ENCODE measurements at regions not wholly inside any gene's neighbourhood (a gene's known extent, or its start where the extent isn't known, plus 50 kb on each side); places are given as distances from the start of the nearest gene placed in this dataset.
A peak's percentile ranks its signal among the peaks of the same experiment; 100 is the strongest.
"Not testable (repeated sequence)": the region's sequence is repeated elsewhere in the genome, so short reads cannot be mapped to it uniquely, and the experiment has no call there.

- no peak for DNase-seq (ENCODE audit: low spot score)
These were observed 52.6 kb downstream of the TCF20 start for GRCh38 chr22:42217752-42218280.

DNA sequence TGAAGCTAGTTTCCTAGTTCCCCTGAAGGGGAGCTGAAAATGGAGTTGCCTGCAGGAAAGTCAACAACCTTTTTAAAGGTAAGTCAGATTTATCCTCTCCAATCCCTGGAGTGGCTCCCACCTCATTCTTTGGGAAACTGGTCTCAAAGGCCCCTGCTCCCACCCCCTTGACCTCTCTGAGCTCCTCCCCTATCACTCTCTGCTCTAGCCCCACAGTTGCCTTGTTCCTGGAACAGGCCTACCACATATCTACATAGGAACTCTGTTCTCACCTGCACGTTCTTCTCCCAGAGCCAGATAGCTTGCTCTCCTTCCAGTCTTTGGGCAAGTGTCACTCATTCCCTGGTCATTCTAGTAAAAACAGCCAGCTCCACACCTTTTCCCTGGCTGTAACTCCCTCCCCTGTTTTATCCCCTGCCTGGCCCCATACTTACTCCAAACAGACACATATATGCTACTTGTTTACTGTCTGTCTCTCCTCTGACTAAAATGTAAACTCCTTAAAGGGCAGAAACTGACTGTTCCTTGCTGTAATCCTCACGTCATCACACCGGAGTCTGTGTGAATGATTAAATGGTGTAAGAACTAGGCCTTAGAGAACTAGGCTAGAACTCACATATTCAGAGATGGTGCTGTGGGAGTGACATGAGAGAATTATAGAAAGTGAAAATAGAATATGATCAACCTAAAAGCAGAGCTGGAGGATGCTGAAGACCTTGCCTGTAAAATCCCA is 53.3 kb downstream of the TCF20 start:
- no peak for DNase-seq (ENCODE audit: low spot score)

- no peak for DNase-seq (ENCODE audit: low spot score)
These were observed 55.6 kb downstream of the TCF20 start for GRCh38 chr22:42214633-42215415.

- DNase-seq (ENCODE audit: low spot score) = no peak
These were observed 62.1 kb downstream of the TCF20 start for GRCh38 chr22:42208362-42208761.

- no peak for DNase-seq (ENCODE audit: low spot score)
These were observed 62.5 kb downstream of the TCF20 start for GRCh38 chr22:42207918-42208317.

DNA sequence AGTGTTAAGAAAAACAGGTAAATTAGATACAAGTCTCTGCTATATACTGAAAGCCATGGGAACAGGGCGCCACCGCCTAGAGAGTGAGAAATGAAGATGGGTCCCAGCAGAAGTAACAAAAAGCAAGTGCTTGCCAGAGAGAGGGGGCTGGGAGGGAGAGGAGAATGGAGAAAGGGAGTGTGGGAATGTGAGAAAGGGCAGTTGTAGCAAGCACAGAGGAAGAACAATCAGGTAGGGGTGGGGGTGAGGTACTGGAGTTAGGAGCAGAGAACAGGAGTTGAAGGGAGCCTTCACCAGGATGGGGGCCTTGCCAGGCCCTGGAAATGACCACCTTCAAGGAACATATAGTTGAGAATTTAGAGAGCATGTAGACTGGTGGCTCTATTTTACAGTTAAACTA is 66.8 kb downstream of the TCF20 start:
- peak; percentile 30 for DNase-seq (ENCODE audit: low spot score)

DNA sequence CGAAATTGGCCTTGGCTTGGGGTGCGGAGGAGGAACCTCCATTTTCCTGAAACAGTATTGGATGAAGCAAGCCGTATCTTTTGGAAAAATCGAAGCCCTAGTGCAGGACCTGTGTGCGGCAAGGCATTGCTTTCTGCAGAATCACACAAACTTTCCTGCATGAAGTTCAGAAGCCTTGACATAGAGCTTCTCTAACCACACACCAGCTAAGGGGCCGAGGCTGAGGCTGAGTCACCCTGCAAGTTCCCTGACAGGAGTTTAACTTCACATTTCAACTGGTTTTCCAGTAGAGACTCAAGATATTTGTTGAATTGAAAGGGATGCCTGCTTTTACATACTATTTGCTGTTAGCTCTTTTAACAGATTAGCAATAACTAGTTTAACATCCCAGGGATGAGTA is 67.8 kb downstream of the TCF20 start:
- no peak for DNase-seq (ENCODE audit: low spot score)

DNA sequence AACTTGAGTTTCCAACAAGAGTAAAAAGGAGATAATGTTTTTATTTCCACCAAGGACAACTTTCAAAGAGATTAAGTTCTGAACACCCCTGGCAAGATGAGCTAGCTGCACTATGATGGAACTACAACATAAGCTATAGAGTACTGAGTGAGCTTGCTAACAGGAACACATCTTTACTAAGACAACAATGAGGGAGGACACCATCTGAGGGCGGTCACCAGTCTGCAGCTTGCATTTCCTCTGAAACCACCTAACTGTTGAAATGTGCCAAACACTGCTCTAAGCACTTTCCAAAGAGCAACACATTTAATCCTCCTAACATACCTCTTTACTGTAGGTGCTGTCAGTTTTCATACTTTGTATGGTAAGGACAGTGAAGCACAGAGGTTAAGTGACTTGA is 68.4 kb downstream of the TCF20 start:
- DNase-seq (ENCODE audit: low spot score) = no peak

- DNase-seq (ENCODE audit: low spot score) = no peak
These were observed 68.4 kb upstream of the CYP2D6 start for GRCh38 chr22:42199025-42199424.

DNA sequence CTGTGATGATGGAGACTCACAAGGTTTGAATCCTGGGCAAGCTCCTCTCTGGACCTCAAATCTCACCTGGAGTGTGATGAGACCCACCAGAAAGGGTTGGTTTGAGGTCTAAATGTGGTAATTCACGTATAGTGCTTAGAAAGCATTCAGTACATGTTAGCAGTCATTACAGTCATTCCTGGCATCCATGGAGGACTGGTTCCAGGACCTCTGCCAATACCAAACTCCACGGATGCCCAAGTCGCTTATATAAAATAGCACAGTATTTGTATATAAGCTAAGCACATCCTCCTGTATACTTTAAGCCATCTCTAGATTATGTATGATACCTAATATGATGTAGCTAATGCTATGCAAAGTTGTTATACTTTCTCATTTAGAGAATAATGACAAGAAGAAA is 67.6 kb upstream of the CYP2D6 start:
- no peak for DNase-seq (ENCODE audit: low spot score)

- no peak for DNase-seq (ENCODE audit: low spot score)
These were observed 65.8 kb upstream of the CYP2D6 start for GRCh38 chr22:42196454-42196853.

DNA sequence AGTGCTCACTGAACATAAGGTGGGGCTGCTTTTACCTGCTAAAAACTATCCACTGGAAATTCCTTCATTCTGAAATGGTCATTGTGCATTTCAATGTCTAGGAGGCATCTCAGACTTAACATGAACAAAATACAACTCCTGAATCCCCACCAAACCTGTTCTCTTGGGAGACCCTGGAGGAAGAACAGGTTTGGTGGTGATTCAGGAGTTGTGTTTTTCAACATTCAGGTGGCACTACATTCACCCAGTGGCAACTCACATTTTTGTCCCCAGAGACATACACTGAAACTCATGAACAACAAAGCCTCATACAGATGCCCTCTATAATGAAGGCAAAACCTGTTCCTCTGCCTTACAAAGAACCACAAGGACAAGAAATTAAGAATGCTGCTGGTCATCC is 64.3 kb upstream of the CYP2D6 start:
- DNase-seq (ENCODE audit: low spot score) = no peak

DNA sequence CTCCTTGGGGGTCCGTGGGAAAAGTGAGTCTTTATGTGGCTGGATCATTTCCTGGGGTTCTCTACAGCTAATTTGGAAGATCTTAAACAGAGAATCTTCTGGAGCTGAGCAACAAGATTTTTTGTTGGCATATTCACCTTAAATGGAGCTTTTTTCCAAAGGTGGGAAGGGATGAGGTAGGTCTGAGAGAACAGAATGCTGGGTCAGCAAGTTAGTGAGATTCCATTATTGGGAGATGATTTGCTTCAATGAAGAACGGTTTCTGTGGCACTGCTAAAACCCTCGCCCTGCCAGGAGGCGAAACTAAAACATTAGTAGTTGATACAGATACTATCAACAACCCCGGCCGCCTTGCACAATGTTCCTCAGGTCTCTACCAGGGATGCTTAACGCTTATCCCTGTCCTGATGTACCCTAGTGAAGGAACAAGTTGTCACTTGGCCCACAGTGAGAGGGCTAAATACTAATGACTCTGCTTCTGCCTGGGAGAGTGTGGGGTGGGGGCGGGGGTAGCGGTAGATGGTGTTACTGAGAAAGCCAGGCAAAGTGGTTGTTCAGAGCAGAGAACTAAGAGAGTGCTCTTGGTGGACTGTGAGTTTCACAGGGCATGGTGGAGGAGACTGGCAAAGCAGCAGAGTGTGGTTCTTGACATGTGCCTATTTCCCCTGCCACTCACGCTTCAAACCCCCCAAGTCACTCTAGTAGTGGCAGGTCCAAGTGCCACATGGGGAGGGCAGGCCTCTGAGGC is 63.7 kb upstream of the CYP2D6 start:
- DNase-seq (ENCODE audit: low spot score) = no peak

GRCh38 chr22:42192547-42192946 is 61.9 kb upstream of the CYP2D6 start:
- DNase-seq (ENCODE audit: low spot score) = no peak

GRCh38 chr22:42190274-42190673 is 59.7 kb upstream of the CYP2D6 start:
- DNase-seq (ENCODE audit: low spot score) = no peak

GRCh38 chr22:42189761-42190160 is 59.2 kb upstream of the CYP2D6 start:
- DNase-seq (ENCODE audit: low spot score) = no peak

- no peak for DNase-seq (ENCODE audit: low spot score)
These were observed 58.3 kb upstream of the CYP2D6 start for GRCh38 chr22:42188808-42189447.

- DNase-seq (ENCODE audit: low spot score) = no peak
These were observed 57.0 kb upstream of the CYP2D6 start for GRCh38 chr22:42187646-42188045.

DNA sequence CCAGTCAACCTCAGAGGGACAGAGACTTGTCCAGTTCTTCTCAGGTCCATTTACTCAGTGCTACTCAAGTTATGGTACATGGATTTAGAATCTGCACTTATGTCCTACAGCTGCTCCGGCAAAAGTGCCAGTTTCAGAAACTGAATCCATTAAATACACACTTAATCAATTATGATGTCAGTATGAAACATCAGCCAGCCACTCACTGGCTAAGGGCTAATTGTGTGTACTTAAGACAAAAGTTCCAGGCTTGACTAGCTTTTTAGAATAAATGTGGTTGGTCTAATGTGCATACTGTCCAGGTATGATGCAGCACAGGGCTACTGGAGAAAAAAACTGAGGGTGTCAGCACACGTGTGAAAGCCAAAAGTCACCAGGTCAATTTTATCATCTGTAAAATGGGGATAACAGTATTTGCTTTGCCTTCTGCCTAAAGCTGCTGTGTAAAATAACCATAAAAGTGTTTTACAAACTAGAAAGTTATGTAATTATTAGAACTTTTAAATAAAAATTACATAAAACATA is 55.4 kb upstream of the CYP2D6 start:
- DNase-seq (ENCODE audit: low spot score) = no peak

DNA sequence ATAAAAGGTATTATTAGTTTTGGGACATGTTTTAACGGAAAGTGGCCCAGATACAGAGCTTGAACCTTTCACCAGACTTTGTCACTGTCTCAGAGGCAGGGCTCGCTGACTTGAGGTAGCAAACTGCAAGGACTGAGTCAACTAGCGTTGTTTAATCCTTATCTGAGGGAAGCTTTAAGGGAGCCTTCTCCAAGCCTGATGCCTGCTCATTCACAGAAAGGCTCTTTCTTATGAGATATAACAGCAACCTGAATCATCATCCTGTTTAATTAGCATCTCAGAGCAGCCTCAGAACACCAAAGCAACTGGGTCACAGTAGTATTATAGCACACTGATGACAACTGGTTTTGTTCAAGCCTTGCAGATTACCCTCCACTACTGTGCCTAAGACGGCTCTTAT is 54.2 kb upstream of the CYP2D6 start:
- DNase-seq (ENCODE audit: low spot score) = no peak

DNA sequence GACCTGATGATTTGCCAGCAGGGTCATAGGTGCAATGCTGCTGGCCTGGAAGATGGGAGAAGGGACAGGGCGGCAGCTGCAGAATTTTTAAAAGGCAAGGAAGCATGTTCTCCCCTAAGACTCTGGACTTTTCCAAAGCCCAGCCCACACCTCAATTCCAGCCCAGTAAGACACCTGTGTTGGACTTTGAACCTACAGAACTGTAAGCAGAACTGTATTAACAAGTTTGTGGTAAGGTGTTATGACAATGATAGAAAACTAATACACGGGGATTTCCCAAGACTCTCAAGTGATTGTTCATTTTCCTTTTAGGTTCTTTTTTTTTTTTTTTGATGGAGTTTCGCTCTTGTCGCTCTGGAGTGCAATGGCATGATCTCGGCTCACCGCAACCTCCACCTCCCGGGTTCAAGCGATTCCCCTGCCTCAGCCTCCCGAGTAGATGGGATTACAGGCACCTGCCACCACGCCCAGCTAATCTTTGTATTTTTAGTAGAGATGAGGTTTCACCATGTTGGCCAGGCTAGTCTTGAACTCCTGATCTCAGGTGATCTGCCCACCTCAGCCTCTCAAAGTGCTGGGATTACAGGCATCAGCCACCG is 53.0 kb upstream of the CYP2D6 start:
- not testable (repeated sequence) for DNase-seq (ENCODE audit: low spot score)
